Middle frontal gyrus (tissue), 1 donor: ENCODE measurements at regions not wholly inside any gene's neighbourhood (a gene's known extent, or its start where the extent isn't known, plus 50 kb on each side); places are given as distances from the start of the nearest gene placed in this dataset.

Experiments used
- DNase-seq: peaks from one replicate; pipeline ENCODE4 v3.0.0-alpha.2; 2015; ENCODE audit warnings: low spot score; ENCODE audit errors: extremely low spot score

- DNase-seq = no peak
Measured at GRCh38 chr7:25314094-25314730, 85.9 kb upstream of the NPVF start.

- DNase-seq = no peak
Measured at GRCh38 chr7:25314731-25315267, 86.5 kb upstream of the NPVF start.

- no peak for DNase-seq
Measured at GRCh38 chr7:25316366-25316765, 88.1 kb upstream of the NPVF start.

DNA sequence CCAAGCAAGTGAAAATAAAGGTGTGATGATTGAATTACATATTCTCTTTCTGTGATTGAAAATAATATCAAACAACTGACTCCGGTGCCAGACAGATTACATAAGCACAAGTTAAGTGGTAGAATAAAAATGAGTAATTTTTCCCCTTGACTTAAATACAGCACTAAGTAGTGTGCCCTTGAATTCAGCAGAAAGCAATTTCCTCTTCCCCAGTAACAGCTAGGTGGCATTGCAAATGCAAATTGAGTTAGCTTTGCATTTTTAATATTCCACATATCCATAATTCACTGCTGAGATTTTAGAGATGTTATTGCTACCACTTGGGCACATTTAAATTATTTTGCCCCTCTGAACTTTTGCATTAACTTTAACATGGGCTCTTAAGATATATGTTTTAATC lies 89.8 kb upstream of the NPVF start:
- DNase-seq = no peak

GRCh38 chr7:25319707-25320106 lies 91.4 kb upstream of the NPVF start:
- no peak for DNase-seq

DNA sequence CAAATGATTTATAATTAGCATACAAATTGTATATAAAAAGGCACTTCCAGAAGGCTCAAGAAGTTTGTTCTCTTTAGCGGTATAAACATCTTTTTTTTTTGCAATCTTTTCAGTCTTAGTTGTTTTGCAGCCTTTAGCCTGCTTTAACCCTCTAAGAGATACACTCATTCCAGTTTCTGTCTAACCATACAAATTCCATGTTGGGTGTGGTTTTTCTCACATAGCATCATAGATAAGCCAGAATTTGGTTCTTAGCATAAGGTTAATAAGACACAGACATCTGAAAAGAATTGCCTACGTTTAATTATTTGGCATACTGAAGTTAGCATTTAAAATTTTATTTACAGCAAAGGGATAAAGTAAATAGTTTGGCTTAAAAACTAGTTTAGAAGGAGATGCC lies 92.5 kb upstream of the NPVF start:
- DNase-seq = no peak

- no peak for DNase-seq
Measured at GRCh38 chr7:25321424-25321823, 93.1 kb upstream of the NPVF start.

GRCh38 chr7:25322473-25322872 lies 94.2 kb upstream of the NPVF start:
- DNase-seq = no peak

- DNase-seq = no peak
Measured at GRCh38 chr7:25325186-25325757, 97.0 kb upstream of the NPVF start.

GRCh38 chr7:25326501-25327156 lies 98.3 kb upstream of the NPVF start:
- DNase-seq = no peak

GRCh38 chr7:25329815-25330214 lies 101.5 kb upstream of the NPVF start:
- DNase-seq = no peak

DNA sequence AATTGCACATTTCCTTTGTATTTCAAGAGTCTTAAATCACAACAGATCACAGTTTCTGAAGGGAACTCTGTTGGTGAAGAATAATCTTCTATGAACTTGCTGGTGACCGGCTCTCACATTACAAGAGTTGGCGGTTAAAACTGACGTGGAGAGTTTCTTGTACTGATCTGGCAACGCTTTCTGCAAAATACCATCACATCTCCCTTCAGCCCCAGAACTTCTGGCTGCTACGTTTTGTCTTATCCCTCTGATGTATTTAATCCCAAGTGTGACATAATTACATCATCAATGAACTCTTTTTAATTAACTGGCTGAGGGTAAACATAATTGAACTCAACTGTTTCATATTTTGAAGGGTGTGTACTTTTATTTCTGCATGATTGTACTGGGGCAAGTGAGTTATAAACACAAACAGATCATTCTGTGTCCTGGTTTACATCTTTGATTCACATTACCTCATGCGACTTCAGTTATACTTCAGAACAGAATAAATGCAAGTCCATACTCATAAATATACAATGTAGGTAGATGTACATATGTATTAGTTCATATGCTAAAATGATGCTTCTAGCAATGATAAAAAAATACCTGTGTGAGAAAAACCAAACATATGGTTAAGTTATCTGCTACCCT lies 105.1 kb upstream of the NPVF start:
- no peak for DNase-seq

- no peak for DNase-seq
Measured at GRCh38 chr7:25347360-25348066, 119.2 kb upstream of the NPVF start.

DNA sequence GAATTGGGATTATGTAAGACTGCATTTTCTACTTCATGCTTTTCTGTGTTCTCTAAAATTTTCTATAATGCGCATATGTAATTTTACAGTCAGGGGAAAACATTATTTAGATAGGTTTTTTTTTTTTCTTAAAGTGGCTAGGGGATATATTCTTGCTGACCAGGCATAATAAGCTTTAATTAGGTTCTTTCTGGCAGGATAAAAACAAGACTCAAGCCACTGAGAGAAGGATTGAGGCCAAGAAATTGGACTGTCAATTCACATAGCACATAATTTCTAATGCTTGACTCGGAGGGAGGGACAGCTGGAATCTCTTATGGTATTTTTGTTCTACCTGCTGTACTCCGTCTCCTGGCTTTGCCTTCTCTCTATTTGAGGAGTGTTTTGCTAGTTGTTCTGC lies 119.8 kb upstream of the NPVF start:
- DNase-seq = no peak

GRCh38 chr7:25349283-25350017 lies 121.2 kb upstream of the NPVF start:
- no peak for DNase-seq

GRCh38 chr7:25350041-25350440 lies 121.8 kb upstream of the NPVF start:
- DNase-seq = no peak

GRCh38 chr7:25351761-25352160 lies 123.5 kb upstream of the NPVF start:
- no peak for DNase-seq

GRCh38 chr7:25353196-25353595 lies 124.9 kb upstream of the NPVF start:
- no peak for DNase-seq

- no peak for DNase-seq
Measured at GRCh38 chr7:25353732-25354131, 125.4 kb upstream of the NPVF start.

GRCh38 chr7:25356534-25357151 lies 128.4 kb upstream of the NPVF start:
- DNase-seq = no peak

GRCh38 chr7:25358926-25359325 lies 130.6 kb upstream of the NPVF start:
- DNase-seq = no peak
